Spleen (tissue), 7 donors: ENCODE measurements at regions not wholly inside any gene's neighbourhood (a gene's known extent, or its start where the extent isn't known, plus 50 kb on each side); places are given as distances from the start of the nearest gene placed in this dataset.

Experiments
- CTCF ChIP-seq, 11 experiments: fragments of 200-600 bp in 7 of 11; fragments of 450-650 bp in 4 of 11; sonication (generic) in 4 of 11; IDR thresholded peaks in 8 of 11; conservative IDR thresholded peaks in 3 of 11; 1 replicate in 7 of 11; 2 replicates in 4 of 11; pipeline versions ENCODE4 v1.4.0 to v1.8.0; 2016 to 2021; ENCODE audit warnings: antibody characterized with exemption in 11 of 11, inconsistent platforms in 4 of 11, mild to moderate bottlenecking in 1 of 11
- POLR2A ChIP-seq, 3 donors: fragments of 450-650 bp; IDR thresholded peaks; one replicate each; pipeline ENCODE4 v1.5.1; 2017; ENCODE audit warnings: antibody characterized with exemption in 3 of 3, mild to moderate bottlenecking in 1 of 3
- POLR2AphosphoS5 ChIP-seq, 3 donors: sonication (generic); formaldehyde crosslinking; IDR thresholded peaks; one replicate each; pipeline ENCODE4 v1.5.1; 2017; ENCODE audit warnings: antibody characterized with exemption in 3 of 3
- donor health status: DM: no; HTN: no; CAD: no; lungs with moderate emphysema.
- donor health status: DM: no; HTN: no; CAD: no.
- donor health status: DM: no; HTN: no; CAD: no.

DNA sequence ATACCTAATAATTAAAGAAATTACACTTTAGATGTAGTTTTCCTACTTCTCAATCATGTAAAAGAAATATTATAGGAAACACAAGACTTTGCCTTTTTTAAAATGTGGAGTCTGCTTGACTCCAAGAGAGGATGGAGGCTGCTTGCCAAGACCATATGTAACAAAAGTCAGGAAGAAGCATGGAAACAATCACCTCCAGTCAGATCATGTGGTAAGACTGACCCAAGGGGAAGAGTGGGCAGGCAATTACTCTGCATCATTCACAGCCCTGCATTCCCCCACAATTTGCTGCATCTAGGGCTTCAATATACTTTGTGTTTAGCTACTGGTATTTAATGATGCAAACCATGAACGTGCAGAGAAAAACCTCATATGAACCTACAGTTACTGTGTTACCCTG is 78.0 kb upstream of the RXFP1 start:
- TF ChIP-seq CTCF (IDR thresholded peaks at IDR 0.05 in 8 of 11, conservative IDR thresholded peaks at IDR 0.05 in 3 of 11): no peak
- no peak for TF ChIP-seq POLR2AphosphoS5 (IDR thresholded peaks at IDR 0.05)
- TF ChIP-seq POLR2A (IDR thresholded peaks at IDR 0.05): no peak
